ENCODE measurements at regions not wholly inside any gene's neighbourhood (a gene's known extent, or its start where the extent isn't known, plus 50 kb on each side); places are given as distances from the start of the nearest gene placed in this dataset.

DNA sequence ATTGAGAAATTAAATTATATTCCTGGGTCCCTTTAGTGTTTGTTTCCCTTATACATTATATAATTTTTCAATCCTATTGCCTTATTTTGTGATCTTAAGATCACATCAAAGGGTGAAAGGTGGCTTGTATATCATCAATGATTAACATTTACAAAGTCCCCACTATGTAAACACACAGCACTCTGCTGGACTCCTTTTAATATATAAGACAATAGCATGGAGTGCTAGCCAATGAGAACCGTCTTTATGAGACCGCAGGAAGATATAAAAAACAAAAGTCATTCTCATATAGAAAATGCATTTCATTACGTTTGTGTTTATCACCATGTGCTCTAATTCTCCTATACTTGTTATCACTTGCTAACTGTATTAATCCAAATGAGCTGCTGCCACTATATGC is 108.5 kb downstream of the HOXA1 start:
- Histone ChIP-seq H3K4ac (replicated peaks; ENCODE audit: insufficient read length, low read depth, low read length) (no peak overlapping the region), H3K4me2 (ENCODE audit: insufficient read depth in 1 of 2, low read depth in 2 of 2, low read length in 2 of 2) (no peak overlapping the region), H3K9me3 (ENCODE audit: insufficient read depth in 2 of 2, low read depth in 1 of 2, low read length in 1 of 2) (no peaks in the 10 kb centered on the region), H2BK12ac (ENCODE audit: low read depth, low read length) (no peak overlapping the region), H3K23me2 (ENCODE audit: low read depth, low read length) (no peaks in the 10 kb centered on the region), H3K27me3 (replicated peaks in 1 of 4; ENCODE audit: control insufficient read depth in 3 of 4, extremely low read depth in 1 of 4, insufficient read depth in 3 of 4, low read length in 3 of 4) (no peaks in the 10 kb centered on the region), H4K91ac (replicated peaks; ENCODE audit: insufficient read length, low read length) (no peak overlapping the region), H2BK120ac (replicated peaks; ENCODE audit: low read depth, low read length) (no peak overlapping the region), H2BK20ac (ENCODE audit: low read length) (no peak overlapping the region), H3K9ac (replicated peaks in 1 of 4; ENCODE audit: extremely low read depth in 1 of 4, low read depth in 3 of 4, low read length in 3 of 4) (no peak overlapping the region), H3K79me2 (ENCODE audit: control insufficient read depth in 1 of 2, insufficient read depth in 2 of 2, low read length in 2 of 2) (no peaks in the 10 kb centered on the region), H4K5ac (ENCODE audit: insufficient read length, low read depth, low read length) (no peak overlapping the region), H3K4me3 (ENCODE audit: extremely low read depth in 1 of 4, insufficient read depth in 2 of 4, low read depth in 3 of 4, low read length in 4 of 4) (no peak overlapping the region), H2BK15ac (ENCODE audit: low read length) (no peak overlapping the region), H3K18ac (ENCODE audit: extremely low read depth, low read length) (no peak overlapping the region), H3K79me1 (ENCODE audit: low read depth, low read length) (no peaks in the 10 kb centered on the region), H3K56ac (replicated peaks; ENCODE audit: insufficient read length, low read depth, low read length) (no peak overlapping the region), H4K20me1 (replicated peaks in 1 of 2; ENCODE audit: control insufficient read depth in 1 of 2, insufficient read depth in 2 of 2, low read length in 2 of 2) (no peaks in the 10 kb centered on the region), H3K23ac (ENCODE audit: insufficient read length) (no peak overlapping the region), H3K14ac (ENCODE audit: insufficient read length) (no peak overlapping the region), H2AFZ (ENCODE audit: low read length) (no peak overlapping the region), H2BK5ac (ENCODE audit: low read depth, low read length) (no peak overlapping the region), H3K27ac (ENCODE audit: low read depth, low read length) (no peak overlapping the region), H4K8ac (ENCODE audit: extremely low read depth, insufficient read depth, low read length) (no peak overlapping the region), H2AK5ac (ENCODE audit: low read depth, low read length) (no peak overlapping the region), H3K36me3 (ENCODE audit: control insufficient read depth in 2 of 4, insufficient read depth in 4 of 4, low read length in 3 of 4) (no peaks in the 10 kb centered on the region), H3K4me1 (replicated peaks in 1 of 4; ENCODE audit: control insufficient read depth in 3 of 4, insufficient read depth in 4 of 4, low read length in 3 of 4) (no peaks in the 10 kb centered on the region)
- no peak for FAIRE-seq
- 91% methylated on average over 3 of the region's 3 CpGs; no CpG with 5 or more reads in 1 of the 2 experiments for WGBS, 2 experiments (ENCODE audit: extremely low coverage in 1 of 2, insufficient coverage in 1 of 2, insufficient read length in 1 of 2, insufficient replicate concordance in 2 of 2, low coverage in 1 of 2, low lambda C conversion rate in 2 of 2, missing lambda C conversion rate in 1 of 2)
- DNase-seq (ENCODE audit: low read depth in 1 of 2, low spot score in 2 of 2) = no peak
- CTCF ChIA-PET (ENCODE audit: partially characterized antibody) = interaction anchor here (0.9 kb wide), 1 partner anchor 10 kb away, joined by 3 read pairs; no protein-coding TSS in a partner anchor
- POLR2A ChIA-PET (ENCODE audit: partially characterized antibody) = no interaction called here
- no peak for TF ChIP-seq POLR2AphosphoS5 (IDR thresholded peaks at IDR 0.05; ENCODE audit: low read depth, low read length)
- TF ChIP-seq CEBPB (IDR thresholded peaks at IDR 0.05; ENCODE audit: low read depth, low read length) = no peak
- TF ChIP-seq POLR2A (IDR thresholded peaks at IDR 0.05; ENCODE audit: control extremely low read depth in 1 of 2, low read depth in 2 of 2, low read length in 2 of 2) = no peak
